Skeletal muscle satellite cell (primary cell): ENCODE measurements at regions not wholly inside any gene's neighbourhood (a gene's known extent, or its start where the extent isn't known, plus 50 kb on each side); places are given as distances from the start of the nearest gene placed in this dataset.
"Not testable (repeated sequence)": the region's sequence is repeated elsewhere in the genome, so short reads cannot be mapped to it uniquely, and the experiment has no call there.

Experiments
- H3K27me3 ChIP-seq: 2 replicates; pipeline ENCODE4 v1.7.0; 2013; ENCODE audit warnings: low read length; ENCODE audit not compliant: control insufficient read depth, insufficient read depth
- H3K36me3 ChIP-seq: 2 replicates; pipeline ENCODE4 v1.7.0; 2013; ENCODE audit warnings: mild to moderate bottlenecking, control low read depth, low read length; ENCODE audit not compliant: insufficient read depth
- H3K4me1 ChIP-seq: 2 replicates; pipeline ENCODE4 v1.7.0; 2013; ENCODE audit warnings: low read length; ENCODE audit not compliant: control insufficient read depth, insufficient read depth
- H3K4me2 ChIP-seq: 2 replicates; pipeline ENCODE4 v1.7.0; 2013; ENCODE audit warnings: mild to moderate bottlenecking, low read length
- H3K4me3 ChIP-seq: 2 replicates; pipeline ENCODE4 v1.7.0; 2013; ENCODE audit warnings: low read length
- H3K9ac ChIP-seq: 2 replicates; pipeline ENCODE4 v1.7.0; 2013; ENCODE audit warnings: mild to moderate bottlenecking, low read depth, low read length, moderate library complexity
- H3K9me3 ChIP-seq: replicated peaks from 2 replicates; pipeline ENCODE4 v1.7.0; 2013; ENCODE audit warnings: mild to moderate bottlenecking, control low read depth, low read length

DNA sequence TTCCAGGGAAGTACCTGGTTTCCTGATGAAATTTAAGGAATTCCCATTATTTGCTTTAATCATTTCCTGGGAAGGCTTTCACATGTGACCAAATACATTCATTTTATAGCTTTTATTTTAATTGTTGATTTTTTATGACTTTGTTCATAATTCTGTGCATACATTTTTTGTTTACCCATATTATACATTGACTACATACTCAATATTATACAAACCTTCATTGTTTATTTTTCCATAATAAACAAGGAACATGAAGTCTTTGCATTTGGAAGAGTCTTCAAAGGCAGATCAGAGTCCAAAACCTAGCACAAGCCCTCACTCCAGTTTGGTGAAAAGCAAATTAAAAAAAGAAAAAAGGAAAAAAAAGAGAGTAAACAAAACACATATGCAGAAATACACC is 218.3 kb upstream of the NRIP1 start:
- Histone ChIP-seq H3K36me3 (no peaks in the 10 kb centered on the region), H3K4me1 (peaks cover 13% of the 10 kb centered on the region), H3K4me3 (no peak overlapping the region), H3K4me2 (no peak overlapping the region), H3K9me3 (no peaks in the 10 kb centered on the region), H3K27me3 (no peaks in the 10 kb centered on the region), H3K9ac (no peak overlapping the region)

DNA sequence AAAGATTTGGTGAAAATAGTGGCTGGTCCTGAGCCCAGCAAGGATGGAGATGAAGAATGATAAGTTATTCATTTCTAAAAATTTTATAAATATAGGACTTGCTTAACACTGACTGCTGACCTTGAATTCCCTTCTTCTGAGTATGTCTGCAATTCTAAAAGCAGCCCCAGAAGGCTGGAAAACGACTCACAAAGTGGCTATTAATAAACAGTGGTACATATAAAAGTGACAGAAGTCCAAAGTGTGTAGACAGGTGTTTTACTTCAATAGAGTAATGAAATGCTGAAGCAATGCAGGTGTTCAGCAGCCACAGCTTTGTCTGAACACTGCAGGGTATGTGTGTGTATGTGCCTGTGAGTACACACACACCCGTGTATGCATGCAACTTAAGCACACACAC is 219.0 kb upstream of the NRIP1 start:
- H3K9me3 ChIP-seq: no peaks in the 10 kb centered on the region
- no peaks in the 10 kb centered on the region for H3K36me3 ChIP-seq
- peaks cover 13% of the 10 kb centered on the region for H3K4me1 ChIP-seq
- no peak overlapping the region for H3K4me2 ChIP-seq
- H3K9ac ChIP-seq: no peak overlapping the region
- H3K4me3 ChIP-seq: no peak overlapping the region
- H3K27me3 ChIP-seq: no peaks in the 10 kb centered on the region

DNA sequence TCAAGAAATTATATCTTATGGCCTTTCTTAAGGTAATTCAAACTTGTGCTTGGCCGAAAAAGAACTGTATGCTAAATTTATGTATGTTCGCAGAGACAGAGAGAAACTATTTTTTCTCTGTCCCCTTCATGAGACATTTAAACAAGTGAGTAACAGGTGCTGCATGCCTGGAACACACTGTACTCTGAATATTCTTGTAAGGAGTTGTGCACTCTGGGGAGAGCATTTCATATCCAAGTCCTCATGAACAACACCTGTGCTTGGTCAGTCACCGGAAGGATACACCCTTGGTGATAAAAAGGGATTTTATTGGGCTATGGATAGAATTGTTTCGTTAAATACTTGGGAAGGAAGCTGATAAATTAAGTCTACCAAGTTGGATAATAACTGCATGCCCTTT is 220.8 kb upstream of the NRIP1 start:
- H3K9ac ChIP-seq: no peak overlapping the region

DNA sequence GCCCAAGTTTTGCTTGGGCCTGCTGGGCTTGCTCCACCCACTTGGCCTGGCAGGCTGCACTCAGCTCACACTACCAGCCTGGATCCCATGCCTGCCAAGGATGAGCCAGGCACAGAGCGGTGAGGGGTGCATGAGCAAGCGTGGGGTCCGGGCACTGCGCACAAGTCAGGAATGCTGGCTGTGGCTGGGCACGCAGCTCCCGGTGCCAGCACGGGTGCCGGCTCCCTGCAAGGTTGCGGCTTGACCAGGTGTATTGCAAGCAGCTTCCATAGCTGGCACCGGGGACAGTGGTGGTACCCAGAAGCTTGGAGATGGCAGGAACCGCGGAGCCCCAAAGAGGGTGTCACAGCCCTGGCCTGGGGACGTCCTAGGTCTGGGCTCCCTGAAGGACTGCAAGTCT is 224.4 kb upstream of the NRIP1 start:
- Histone ChIP-seq H3K9ac (no peak overlapping the region), H3K4me1 (peaks cover 14% of the 10 kb centered on the region), H3K9me3 (no peaks in the 10 kb centered on the region), H3K36me3 (no peaks in the 10 kb centered on the region), H3K4me2 (no peak overlapping the region), H3K27me3 (no peaks in the 10 kb centered on the region), H3K4me3 (no peak overlapping the region)

More for the DNA sequence above, 220.8 kb upstream of the NRIP1 start:
- H3K4me2 ChIP-seq: no peak overlapping the region
- H3K36me3 ChIP-seq: no peaks in the 10 kb centered on the region
- no peaks in the 10 kb centered on the region for H3K4me1 ChIP-seq
- no peaks in the 10 kb centered on the region for H3K9me3 ChIP-seq
- no peak overlapping the region for H3K4me3 ChIP-seq
- H3K27me3 ChIP-seq: no peaks in the 10 kb centered on the region

DNA sequence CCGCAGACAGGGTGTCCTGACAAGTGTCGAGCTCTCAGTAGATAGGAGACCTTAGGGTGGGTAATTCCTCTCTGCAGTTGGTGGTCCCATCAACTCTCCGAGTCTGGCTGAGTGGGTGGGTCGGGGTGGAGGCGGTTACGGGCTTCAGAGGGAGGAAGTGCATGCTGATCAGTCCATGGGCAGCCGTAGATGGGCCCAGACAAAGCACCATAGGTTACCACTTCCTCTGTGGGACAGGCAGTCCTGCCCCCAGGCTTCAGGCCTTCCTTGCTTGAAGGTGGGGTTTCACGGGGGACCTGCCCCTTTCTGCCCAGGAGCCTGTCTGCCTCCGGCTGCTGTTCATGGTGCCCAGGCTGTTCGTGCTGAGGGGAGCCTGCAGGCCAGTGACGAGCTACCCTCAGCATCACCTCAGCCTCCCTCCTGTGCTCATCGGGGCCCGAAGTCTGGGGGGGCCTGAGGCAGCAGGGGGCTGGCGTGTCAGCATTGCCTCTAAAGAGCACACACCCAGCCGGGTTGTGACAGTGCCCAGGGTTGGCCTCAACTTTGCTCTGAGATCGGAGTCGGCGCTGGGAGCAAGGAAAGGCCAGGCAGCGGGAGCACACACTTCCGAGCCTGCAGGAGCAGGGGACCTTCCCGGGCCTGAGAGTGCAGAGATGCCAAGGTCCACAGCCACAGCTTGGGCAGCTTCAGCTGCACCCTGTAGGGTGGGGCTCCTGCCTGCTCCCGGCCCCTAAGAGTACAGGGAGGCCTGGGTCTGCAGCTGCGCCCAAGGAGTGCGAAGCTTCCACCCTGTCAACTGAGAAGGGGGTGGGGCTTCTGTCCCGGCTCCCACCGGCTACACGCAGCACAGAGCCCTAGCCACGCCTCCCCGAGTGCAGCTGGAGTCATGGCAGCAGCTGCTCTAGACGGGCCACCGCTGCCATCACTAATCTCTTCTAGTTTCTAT is 225.4 kb upstream of the NRIP1 start:
- peak overlapping the region; percentile 68 for H3K4me2 ChIP-seq
- no peaks in the 10 kb centered on the region for H3K36me3 ChIP-seq
- no peak overlapping the region for H3K4me3 ChIP-seq
- H3K9ac ChIP-seq: no peak overlapping the region
- H3K27me3 ChIP-seq: no peaks in the 10 kb centered on the region
- H3K4me1 ChIP-seq: peaks cover 14% of the 10 kb centered on the region
- no peaks in the 10 kb centered on the region for H3K9me3 ChIP-seq

DNA sequence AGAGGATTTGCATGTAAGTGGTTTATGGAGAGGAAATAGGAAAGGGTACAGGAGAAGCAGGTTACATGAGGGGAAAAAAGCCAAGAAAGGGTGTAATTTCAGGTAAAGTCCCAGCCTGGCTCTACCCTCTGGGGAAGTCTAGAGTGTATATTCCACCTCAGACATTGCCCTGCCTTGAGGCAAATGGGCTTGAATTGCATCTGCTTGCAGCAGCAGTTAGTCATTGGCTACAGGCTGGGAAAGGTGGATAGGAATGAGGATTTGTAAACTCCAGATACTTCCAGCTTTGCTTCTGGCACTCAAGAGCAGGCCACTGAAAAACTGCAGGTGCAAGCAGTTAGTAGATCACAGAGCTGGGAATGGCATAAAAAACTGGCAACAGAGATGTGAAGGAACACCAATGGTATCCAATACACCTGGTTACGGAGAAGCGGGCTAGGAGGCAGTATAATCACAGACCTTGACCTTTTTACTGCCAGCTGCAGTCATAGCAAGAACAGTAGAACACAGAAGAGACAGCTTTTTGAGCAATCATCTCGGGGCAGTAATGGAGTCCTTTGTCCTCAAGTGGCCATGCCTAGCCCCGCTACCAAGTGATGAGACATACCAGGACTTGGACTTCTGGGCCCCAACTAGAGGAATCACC is 226.9 kb upstream of the NRIP1 start:
- H3K4me3 ChIP-seq: no peak overlapping the region
- H3K27me3 ChIP-seq: no peaks in the 10 kb centered on the region
- no peak overlapping the region for H3K9ac ChIP-seq
- no peaks in the 10 kb centered on the region for H3K36me3 ChIP-seq
- H3K4me2 ChIP-seq: no peak overlapping the region
- H3K4me1 ChIP-seq: peaks cover 14% of the 10 kb centered on the region
- H3K9me3 ChIP-seq: no peaks in the 10 kb centered on the region

DNA sequence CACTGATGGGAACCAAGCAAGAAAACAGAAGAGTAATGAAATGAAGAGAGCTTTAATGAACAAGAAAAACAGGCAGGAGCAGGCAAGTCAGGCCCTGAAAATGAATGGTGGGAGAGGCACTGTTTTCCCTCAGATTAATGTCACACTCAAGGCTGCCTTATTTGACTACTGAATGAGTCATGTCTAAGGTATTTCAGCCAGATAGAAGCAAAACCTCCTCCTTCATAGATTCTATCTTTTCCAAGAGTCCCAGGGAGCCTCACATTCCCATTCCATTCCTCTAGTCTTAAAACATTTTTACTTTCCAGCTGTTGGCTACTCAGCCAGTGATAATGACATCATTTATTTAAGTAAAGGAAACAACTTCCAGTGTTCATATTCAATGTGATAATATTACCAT is 228.4 kb upstream of the NRIP1 start:
- Histone ChIP-seq H3K9me3 (no peaks in the 10 kb centered on the region), H3K9ac (peak overlapping the region; percentile 28), H3K36me3 (no peaks in the 10 kb centered on the region), H3K27me3 (no peaks in the 10 kb centered on the region), H3K4me3 (no peak overlapping the region), H3K4me2 (peak overlapping the region; percentile 35), H3K4me1 (peaks cover 14% of the 10 kb centered on the region)

DNA sequence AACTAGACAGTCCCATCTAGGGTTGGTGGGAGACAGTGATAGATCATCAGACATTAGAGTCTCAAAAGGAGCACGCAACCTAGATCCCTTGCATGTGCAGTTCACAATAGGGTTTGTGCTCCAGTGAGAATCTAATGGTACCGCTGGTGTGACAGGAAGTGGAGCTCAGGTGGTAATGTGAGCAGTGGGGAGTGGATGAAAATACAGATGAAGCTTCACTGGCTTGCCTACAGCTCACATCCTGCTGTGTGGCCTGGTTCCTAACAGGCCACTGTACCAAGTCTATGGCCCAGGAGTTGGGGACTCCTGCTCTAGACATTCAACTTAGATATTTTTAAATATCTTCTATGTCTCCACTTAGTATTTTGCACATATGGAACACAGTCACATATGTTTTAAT is 231.1 kb upstream of the NRIP1 start:
- Histone ChIP-seq H3K9me3 (no peaks in the 10 kb centered on the region), H3K36me3 (no peaks in the 10 kb centered on the region), H3K27me3 (no peaks in the 10 kb centered on the region), H3K4me2 (no peak overlapping the region), H3K4me3 (no peak overlapping the region), H3K4me1 (peaks cover 14% of the 10 kb centered on the region), H3K9ac (no peak overlapping the region)

DNA sequence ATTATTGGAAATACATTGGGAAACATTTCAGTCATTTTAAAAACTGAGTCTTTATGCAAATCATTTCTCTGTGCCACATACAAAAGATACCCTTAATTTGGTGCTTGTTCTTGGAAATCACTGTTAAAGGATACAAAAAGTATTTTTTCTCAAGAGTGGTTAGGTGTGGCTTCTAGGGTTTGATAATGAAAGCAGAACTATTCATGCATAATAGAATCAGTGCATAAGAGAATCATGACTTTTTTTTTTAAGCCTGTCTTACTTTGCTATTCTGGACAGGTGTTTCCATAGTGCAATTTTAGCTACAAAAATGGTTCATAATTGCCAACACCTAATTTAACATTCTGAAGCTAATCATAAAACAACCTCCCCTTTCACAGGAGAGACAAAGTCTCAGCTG is 233.0 kb upstream of the NRIP1 start:
- Histone ChIP-seq H3K4me3 (no peak overlapping the region), H3K27me3 (no peaks in the 10 kb centered on the region), H3K36me3 (no peaks in the 10 kb centered on the region), H3K4me1 (peaks cover 12% of the 10 kb centered on the region), H3K4me2 (no peak overlapping the region), H3K9me3 (no peaks in the 10 kb centered on the region), H3K9ac (no peak overlapping the region)

DNA sequence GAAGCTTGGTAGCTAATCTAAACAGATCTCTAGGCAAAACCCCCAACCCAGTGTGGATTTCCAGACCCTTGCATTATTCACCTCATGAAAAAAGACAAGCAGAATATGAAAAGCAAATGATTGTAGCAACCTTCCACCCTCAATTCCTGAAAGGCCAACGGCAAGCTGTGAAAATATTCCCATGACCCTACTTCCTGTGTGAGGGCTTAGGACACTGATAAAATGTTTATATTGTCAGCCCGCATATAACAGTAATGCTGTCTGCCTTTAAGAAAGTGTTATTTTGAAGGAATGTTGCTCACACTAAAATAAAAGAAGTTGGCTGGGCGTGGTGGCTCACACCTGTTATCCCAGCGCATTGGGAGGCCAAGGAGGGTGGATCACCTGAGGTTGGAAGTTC is 233.5 kb upstream of the NRIP1 start:
- no peak overlapping the region for H3K4me3 ChIP-seq

DNA sequence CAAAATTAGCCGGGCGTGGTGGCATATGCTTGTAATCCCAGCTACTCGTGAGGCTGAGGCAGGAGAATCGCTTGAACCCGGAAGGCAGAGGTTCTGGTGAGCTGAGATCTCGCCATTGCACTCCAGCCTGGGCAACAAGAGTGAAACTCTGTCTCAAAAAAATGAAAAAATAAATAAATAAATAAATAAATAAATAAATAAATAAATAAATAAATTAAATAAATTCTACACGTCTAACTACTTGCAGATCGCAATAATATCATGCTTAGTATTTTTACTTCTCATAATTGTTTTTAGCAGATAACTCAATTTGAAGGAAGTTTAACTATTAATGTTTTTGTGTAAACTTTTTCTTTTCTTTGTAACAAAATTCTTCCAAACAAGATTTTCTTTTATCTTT is 234.0 kb upstream of the NRIP1 start:
- H3K27me3 ChIP-seq, H3K4me3 ChIP-seq, H3K9ac ChIP-seq, H3K36me3 ChIP-seq, H3K9me3 ChIP-seq, H3K4me1 ChIP-seq, H3K4me2 ChIP-seq: not testable (repeated sequence)

More for the DNA sequence above, 233.5 kb upstream of the NRIP1 start:
- Histone ChIP-seq H3K4me2 (no peak overlapping the region), H3K4me1 (peaks cover 7% of the 10 kb centered on the region), H3K9me3 (no peaks in the 10 kb centered on the region), H3K9ac (no peak overlapping the region), H3K27me3 (no peaks in the 10 kb centered on the region), H3K36me3 (no peaks in the 10 kb centered on the region)

DNA sequence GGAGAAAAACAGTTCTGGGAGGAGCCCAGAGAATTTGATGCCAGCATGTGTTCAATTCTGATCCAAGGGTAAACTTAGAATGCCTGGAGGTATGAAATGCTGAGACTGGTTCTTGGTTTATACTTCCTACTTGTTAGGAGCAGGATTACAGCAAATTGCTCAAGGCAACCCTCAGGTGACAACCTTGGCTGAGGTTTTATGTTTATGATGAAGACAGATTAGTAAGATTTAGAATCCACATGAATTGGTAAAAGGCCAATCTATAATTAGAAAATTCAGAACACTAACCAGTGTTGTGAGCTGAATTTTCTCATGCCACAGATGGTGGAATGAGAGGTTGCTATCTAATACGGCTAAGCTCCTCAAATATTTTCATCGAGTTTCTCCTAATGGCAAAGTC is 235.3 kb upstream of the NRIP1 start:
- H3K9ac ChIP-seq: no peak overlapping the region
- H3K36me3 ChIP-seq: no peaks in the 10 kb centered on the region
- H3K9me3 ChIP-seq: no peaks in the 10 kb centered on the region
- no peaks in the 10 kb centered on the region for H3K4me1 ChIP-seq
- H3K4me3 ChIP-seq: no peak overlapping the region
- no peaks in the 10 kb centered on the region for H3K27me3 ChIP-seq
- H3K4me2 ChIP-seq: no peak overlapping the region
